ENCODE measurements at regions not wholly inside any gene's neighbourhood (a gene's known extent, or its start where the extent isn't known, plus 50 kb on each side); places are given as distances from the start of the nearest gene placed in this dataset.

- no peaks in the 10 kb centered on the region for H3K4me1 Mint-ChIP-seq
- Histone ChIP-seq H3K23me2 (ENCODE audit: insufficient read length, low read depth, low read length, poor library complexity, severe bottlenecking) (no peaks in the 10 kb centered on the region), H3K9ac (ENCODE audit: extremely low read depth, insufficient read length, low read length) (no peak overlapping the region), H4K91ac (ENCODE audit: insufficient read length, low read depth, low read length) (no peak overlapping the region), H3K9me3 (ENCODE audit: control insufficient read depth, low read depth, low read length) (no peaks in the 10 kb centered on the region), H3K14ac (ENCODE audit: insufficient read depth, low read length) (no peak overlapping the region), H3K56ac (ENCODE audit: insufficient read length, low read depth, low read length) (no peak overlapping the region), H3K4me1 (ENCODE audit: insufficient read depth, low read length) (no peaks in the 10 kb centered on the region), H3K18ac (ENCODE audit: insufficient read length, low read depth, low read length) (no peak overlapping the region), H3K79me1 (ENCODE audit: insufficient read depth, low read depth, low read length, poor library complexity, severe bottlenecking) (no peaks in the 10 kb centered on the region), H4K20me1 (ENCODE audit: control insufficient read depth, insufficient read depth, insufficient read length) (no peaks in the 10 kb centered on the region), H3K27me3 (ENCODE audit: insufficient read depth, low read length) (no peaks in the 10 kb centered on the region), H3K4ac (ENCODE audit: low read depth, low read length) (no peak overlapping the region), H2AK5ac (ENCODE audit: insufficient read length, low read length) (no peak overlapping the region), H2BK12ac (ENCODE audit: insufficient read length, low read depth, low read length) (no peak overlapping the region), H2BK5ac (ENCODE audit: insufficient read length, low read length) (no peak overlapping the region), H2AFZ (ENCODE audit: low read length) (no peak overlapping the region), H4K5ac (ENCODE audit: insufficient read length, low read depth, low read length) (no peak overlapping the region), H2BK15ac (ENCODE audit: low read depth, low read length) (no peak overlapping the region), H3T11ph (ENCODE audit: low read length) (no peak overlapping the region), H3K23ac (ENCODE audit: insufficient read length, low read depth, low read length) (no peak overlapping the region), H3K27ac (ENCODE audit: insufficient read length, low read depth, low read length) (no peak overlapping the region), H3K79me2 (ENCODE audit: insufficient read depth, low read length) (no peaks in the 10 kb centered on the region), H4K8ac (replicated peaks; ENCODE audit: insufficient read length, low read depth, low read length) (no peak overlapping the region), H3K4me2 (ENCODE audit: insufficient read depth, insufficient read length, low read length) (no peak overlapping the region), H2BK20ac (ENCODE audit: low read depth, low read length, poor library complexity, severe bottlenecking) (no peak overlapping the region), H2BK120ac (ENCODE audit: low read depth, low read length, poor library complexity, severe bottlenecking) (no peak overlapping the region)
- no peak for DNase-seq
- peaks cover 0 to 4% of the 10 kb centered on the region in 2 experiments; a peak in 2 of 5 replicates for H3K9me3 Mint-ChIP-seq
- TF ChIP-seq CTCF (conservative IDR thresholded peaks at IDR 0.05): no peak
- no peaks in the 10 kb centered on the region for H3K27me3 Mint-ChIP-seq (ENCODE audit: low read depth)
- H3K36me3 Mint-ChIP-seq (ENCODE audit: insufficient read depth in 1 of 3, low read depth in 3 of 3): no peaks in the 10 kb centered on the region
- no CpG with 5 or more reads among the region's 1 CpG for WGBS (ENCODE audit: extremely low coverage, insufficient read length, low lambda C conversion rate)
- H3K27ac Mint-ChIP-seq: no peak overlapping the region
- H3K4me3 Mint-ChIP-seq: no peak overlapping the region
These were observed 608.8 kb downstream of the PCDH7 start for GRCh38 chr4:31328932-31329331.

All from H9 (cell line).